HG02870 (cell line): ENCODE measurements at regions not wholly inside any gene's neighbourhood (a gene's known extent, or its start where the extent isn't known, plus 50 kb on each side); places are given as distances from the start of the nearest gene placed in this dataset.

Source experiments
- ATAC-seq: cut with Tn5 transposase; IDR thresholded peaks from one replicate; pipeline ENCODE4 v1.9.1; 2021; ENCODE audit warnings: mild to moderate bottlenecking, moderate library complexity; ENCODE audit not compliant: unreplicated experiment

DNA sequence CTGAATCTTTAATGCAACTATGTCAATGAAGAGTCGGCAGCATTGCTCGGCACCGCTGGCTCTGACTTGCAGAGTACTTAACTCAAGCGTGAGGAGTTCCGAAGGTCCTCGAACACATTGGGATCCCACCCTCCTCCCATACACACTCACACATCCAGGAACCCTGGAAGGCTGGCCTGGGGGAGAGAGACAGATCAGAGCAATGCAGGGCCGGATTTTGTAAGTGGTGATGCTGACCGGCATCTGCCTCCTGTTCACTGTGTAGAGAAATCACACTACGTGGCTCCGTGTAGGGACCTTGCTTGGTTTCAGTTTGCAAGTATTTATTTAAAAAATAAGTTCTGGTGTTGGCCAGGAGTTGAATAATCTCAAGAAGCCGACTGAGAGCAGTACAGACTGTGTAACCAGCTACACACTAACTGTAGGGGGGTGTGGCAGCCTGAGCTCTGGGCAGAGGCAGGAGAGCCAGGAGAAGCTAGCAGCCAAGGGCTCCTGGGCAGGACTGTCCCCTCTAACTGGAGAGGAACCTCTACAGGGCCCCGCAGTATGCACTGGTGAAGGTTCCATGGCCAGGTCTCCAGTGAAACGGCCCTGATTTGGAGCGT, 190.2 kb upstream of the TNRC6C start:
- ATAC-seq = no peak

DNA sequence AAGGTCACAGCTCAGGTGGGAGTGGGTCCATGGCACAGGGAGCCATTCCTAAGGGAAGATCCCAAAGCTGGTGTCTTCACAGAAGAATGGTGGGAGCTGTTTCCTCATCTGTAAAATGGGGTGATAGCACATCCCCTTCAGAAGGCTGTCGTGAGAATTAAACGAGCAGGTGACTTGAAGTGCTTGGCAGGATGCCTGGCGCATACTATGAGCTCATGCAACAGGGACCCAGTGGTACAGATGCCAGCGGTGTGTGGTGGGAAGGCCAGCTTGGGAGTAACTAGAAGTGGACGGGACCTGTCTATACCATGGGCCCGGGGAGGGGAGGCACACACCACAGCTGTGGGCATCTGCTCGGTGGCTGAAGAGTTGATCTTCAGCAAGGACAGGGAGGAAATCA, 189.3 kb upstream of the TNRC6C start:
- no peak for ATAC-seq

DNA sequence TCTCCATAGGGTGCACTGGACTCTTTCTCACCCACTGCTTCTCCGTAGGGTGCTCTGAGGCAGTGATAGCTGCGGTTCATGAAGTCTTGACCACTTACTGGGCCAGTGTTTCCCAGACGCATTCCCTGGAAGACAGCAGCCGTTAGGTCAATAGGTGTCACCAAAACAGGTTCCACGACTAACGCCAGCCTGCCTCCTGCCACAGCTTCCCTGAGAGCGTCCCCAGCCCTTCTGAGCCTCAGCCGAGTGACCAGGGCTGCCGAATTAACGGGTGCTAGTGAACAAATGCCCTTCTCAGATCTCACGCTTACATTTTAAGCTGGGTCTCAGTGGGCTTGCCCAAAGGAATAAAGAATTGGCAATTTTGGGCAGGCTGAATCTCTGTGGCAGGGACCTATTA, 188.7 kb upstream of the TNRC6C start:
- no peak for ATAC-seq

DNA sequence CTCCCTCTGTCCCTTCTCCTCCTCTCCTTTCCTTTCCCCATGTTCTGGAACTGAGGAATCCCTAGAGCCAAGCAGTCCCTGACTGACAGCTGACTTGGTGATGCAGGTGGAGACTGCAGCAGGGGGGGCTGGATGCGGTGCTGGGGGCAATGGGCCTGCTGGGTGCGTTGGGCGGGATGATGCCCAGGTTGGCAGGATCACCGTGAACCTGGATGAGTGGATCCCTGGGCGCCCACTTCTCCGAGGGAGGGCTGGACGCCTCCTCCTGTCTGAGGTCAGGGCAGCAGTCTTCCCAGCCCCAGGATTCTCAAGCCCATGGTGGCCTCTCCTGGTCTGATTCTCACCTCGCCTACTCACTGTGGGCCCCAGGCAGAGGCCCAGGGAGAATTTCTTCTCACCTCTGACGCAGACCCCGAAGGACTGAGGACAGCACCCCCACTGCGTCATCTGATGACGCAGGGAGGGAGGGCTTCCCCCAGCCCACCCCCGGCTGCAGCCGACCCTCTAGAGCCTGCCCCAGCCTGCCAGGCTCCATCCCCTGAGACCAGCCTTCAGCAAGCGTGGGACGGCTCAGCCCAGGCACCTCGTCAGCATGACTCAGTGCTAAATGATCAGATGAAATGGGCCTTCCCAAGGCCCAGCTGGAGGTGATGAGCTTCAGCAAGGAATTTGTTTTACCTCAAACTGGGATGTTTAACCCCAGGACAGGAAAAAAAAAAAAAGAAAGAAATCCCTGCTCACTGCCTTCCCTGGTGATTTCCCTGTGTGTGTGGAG, 188.0 kb upstream of the TNRC6C start:
- no peak for ATAC-seq

DNA sequence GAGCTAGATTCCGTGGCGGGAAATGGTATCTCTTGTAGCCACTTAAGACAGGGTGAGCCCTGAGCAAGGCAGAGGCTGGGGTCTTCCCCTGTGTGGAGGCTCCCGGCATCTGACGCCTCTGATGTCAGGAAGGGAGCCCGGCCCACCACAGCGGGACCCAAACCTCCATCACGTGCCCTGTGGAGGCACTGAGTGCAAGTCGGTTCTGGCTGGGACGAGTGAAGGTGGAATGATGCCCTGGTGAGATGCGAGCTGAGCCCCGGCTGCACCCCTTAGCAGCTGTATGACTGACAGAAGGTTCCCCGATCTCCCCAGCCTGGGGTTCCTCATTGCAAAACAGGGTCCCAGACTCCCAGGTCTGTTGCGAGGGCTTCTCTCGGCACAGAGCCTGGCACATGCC, 187.4 kb upstream of the TNRC6C start:
- ATAC-seq = no peak

DNA sequence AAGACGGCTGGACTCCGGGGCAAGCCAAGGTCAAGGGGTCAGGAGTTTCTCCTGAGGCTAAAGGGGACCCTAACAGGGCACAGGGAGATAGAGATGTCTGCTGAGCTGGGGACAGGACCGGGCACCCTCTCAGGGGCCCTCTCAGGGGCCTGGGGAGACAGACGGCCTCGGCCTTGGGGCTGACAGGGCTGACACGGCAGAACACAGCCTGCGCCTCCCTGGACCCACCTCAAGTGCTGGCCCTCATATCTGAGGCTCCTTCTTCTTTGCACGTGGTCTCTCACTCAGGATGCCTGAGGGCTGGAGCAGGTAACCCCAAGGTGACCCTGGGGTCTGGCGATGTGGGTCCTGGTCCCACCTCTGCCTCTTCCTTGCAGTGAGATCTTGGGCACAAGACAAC, 186.9 kb upstream of the TNRC6C start:
- no peak for ATAC-seq

DNA sequence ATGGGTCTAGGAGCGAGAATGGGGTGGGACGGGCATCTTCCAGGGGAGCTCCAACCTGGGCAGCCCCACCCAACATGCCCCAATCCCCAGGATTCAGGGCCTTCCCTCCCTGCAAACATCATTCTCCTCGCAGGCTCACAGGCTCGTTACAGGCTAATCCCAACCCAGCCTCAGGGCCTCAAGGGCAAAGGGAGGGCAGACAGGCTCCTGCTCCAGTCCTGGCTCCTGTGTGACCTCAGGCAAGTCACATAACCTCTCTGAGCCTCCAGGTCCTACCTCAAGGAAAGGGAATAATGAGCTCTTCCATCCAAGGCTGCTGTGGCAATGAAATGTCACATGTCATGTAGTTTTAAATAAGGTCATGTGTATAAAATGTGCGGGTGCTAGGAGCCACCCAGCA, 186.5 kb upstream of the TNRC6C start:
- ATAC-seq = no peak

DNA sequence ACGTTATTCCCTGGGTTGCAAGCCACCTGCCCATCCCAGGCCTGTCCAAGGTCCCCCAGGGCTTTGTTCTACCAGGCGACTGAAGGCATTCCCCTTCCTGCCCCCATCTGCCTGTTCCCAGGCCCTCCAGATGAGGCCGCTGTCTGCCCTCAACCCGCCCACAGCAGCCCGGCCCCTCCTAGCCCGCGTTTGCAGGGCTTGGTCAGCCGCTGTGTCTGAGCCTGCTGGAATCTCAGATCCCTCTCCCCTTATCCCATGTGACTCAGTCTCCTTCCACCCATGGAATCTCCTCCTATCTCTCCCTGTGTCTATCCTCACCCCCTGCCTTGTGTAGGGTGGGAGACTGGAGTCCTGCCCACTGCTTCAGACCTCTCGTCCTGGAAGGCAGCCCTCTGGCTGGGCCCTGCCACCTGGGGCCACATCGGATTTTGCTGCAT, 186.0 kb upstream of the TNRC6C start:
- no peak for ATAC-seq

DNA sequence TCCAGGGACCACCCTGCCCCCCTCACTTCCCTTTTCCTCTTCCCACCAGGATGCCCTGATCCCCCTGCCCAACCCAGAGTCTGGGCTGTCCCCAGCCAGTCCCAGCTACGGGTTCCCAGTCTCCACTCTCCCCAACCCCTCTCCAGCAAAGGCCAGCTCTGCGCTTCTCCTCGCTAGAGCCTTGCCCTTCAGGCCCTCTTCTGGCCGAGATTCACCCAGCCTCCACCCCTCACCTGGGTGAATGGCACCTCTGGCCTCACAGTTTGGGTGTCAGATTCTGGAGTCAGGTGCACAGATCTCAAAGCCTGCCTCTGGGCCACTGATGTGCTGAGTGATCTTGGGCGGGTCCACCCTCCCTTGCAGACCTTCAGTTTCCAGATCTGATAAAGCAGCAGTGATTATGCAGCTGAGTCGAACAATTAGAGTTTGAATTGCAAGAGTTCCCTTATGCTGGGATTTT, 185.6 kb upstream of the TNRC6C start:
- no peak for ATAC-seq

DNA sequence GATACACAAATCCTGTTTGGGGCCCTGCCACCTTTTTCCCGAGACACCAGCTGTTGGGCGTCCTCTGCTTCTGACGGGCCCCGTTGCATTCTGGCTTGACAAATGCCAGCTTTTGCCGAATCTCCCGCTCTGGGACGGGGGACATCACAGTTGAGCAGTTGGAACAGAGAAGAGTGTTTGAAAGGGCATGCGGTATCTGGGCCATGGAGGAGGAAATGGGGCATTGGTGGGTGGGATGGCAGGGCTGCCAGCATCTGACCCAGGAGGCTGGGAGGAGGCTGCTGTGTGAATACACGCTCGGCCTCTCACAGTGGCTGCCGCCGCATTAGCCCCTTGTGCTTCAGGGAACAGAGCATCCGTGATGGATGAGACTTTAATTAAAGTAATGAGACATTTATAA, 184.3 kb upstream of the TNRC6C start:
- ATAC-seq = no peak

DNA sequence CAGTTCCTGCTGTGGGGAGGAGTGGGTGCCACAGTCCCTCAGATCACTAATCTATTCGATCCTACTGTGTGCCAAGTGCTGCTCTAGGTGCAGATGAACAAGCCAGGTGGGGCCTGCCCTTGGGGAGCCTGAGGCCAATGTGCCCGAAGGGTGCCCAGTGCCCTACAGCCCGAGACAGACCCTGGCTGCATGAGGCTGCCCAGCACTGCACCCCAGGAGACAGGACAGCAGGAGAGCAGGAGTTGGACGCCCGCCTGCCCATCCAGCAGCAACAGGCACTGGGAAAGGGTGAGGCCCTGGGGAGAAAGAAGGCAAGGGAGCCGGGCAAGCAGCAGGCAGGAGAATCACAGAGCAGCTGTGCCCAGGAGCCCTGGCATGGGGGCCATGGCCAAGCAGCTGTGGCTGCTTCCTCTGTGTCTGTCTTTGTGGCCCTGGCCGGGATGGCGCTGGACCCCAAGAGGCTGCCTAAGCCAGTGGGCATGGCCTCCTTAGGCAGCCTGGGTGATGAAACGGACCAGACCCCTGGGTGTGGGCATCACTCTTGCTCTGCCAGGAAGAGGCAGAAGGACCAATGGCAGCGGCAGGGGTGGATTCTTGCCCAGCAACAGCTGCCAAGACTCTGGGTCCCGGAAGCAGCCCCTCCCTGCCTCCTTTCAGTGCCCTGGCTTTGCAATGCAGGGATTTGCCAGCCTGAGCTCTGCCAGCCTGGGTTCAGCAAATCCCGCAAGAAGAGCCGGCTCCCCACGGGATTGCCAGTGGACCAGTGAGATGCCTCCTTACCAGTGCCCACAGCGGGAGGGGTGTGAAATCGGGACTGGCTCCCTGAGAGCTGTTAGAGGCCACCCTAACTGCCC, 179.6 kb upstream of the TNRC6C start:
- no peak for ATAC-seq

DNA sequence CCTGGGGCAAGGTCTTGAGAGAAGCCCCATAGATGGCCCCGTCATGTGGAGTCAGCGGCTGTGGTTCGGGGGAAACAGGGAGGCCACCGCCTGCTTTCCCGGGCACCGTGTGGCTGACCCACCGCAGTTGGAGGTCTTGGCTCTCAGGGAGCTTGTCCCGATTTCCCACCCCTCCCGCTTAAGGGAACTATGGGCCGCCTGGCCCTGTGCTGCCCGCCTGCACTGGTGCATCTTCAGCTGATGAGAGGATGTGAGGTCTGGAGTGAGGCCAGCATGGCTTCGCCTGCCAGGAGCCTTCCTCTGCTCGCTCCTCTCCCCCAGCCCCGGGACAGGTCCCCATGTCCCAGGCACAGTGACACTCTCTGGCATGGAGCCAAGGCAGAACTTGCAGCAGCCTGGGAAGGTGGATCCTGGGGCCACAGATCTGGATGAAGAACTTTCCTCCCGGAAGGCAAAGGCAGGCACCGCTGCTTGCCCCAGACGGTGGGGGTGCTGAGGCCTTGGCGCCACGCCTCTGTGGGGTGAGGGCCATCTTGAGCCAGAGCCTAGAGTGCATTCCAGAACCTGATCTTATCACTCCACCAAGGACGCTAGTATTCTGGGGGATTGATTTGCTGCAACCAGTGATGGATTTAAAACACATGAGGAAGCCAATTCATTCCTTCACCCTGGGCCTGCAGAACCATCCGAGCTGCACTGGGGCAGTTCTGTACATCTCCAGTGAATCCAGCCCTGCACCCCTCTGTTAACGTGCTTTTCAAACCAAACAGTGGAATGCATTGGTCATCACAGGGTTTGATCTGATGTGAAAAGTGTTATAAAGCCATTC, 178.6 kb upstream of the TNRC6C start:
- ATAC-seq = no peak

DNA sequence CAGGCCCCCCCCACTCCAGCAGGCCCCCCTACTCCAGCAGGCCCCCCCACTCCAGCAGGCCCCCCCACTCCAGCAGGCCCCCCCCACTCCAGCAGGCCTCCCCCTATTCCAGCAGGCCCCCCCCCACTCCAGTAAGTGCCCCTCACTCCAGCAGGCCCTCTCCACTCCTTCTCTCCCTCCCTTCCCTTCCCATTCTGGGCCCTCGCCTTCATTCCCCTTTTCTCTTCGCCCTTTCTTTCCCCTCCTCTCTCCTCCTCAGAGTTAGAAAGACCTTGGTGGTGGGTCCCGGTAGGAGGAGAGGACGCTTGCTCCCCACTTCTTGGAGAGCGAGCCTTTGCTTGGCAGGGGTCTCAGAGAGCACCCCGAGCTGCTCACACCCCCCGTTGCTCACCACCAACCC, 177.0 kb upstream of the TNRC6C start:
- ATAC-seq = no peak

DNA sequence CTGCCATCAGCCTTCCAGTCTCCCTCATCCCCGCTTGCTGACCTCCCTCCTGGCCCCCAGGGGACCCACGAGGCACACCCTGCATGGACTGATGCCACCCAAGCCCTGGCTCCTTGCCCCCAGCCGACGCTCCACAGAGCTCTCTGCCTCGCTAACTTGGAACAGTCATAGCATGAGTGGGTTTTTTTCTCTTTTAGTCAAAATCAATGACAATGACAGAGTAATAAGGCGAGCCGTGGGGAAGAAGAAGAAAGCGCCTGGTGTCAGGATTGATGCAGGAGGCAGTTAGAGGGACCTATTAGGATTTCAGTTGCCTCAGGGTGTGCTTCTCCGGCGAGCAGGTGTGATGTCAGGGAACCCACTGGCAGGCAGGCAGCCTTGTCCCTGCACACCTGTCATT, 176.3 kb upstream of the TNRC6C start:
- ATAC-seq = no peak

DNA sequence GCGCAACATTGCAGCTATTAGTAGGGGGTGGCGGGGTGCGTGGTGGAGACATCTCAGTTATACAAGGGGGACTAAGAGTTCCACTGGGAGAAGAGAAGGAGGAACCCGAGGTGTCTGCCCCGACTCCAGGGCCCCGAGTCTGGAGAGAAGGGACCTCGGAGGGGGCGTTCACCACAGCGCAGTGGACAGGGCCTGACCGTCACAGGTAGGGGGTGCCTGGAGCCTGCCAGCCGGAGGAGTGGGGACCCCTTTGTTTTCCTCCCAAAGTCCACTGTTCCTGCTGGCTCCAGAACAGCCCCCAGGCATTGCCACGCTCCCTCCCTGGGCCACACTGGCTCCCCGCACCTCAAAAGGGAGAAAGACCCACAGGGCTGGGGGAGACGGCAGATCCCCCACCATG, 175.9 kb upstream of the TNRC6C start:
- ATAC-seq = no peak

DNA sequence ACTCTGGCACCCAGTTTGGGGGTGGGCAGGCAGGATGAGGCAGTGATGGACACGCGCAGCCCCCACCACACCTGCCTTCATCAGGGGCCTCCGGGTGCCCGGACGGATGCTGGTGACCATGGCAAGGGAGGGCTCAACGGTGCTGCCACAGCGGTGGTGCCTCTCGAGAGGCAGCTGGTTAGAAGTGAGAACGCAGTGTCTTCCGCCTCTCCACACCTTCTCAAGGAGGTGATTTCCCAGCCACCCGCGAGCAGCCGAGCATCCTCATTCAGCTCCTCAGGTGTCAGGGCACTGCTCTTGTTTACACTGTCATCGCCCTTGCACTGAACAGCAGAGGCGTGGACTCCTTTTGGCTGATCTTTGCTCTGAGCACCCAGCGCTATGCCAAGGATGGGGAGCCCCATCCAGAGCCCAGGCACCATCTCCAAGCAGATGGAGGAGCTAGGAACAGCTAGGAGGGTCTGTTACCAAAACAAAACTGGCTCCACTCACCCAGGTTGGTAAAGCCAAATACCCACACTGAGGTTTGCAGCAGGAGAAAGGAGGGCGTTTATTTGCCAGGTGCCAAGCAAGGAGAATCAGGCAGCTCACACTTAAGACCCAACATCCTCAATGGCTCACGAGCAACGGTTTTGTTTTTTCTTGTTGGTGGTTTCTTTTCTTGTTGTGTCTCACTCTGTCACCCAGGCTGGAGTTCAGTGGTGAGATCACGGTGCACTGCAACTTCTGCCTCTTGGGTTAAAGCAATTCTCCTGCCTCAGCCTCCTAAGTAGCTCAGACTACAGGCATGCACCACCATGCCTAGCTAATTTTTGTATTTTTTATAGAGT, 174.3 kb upstream of the TNRC6C start:
- ATAC-seq = no peak

DNA sequence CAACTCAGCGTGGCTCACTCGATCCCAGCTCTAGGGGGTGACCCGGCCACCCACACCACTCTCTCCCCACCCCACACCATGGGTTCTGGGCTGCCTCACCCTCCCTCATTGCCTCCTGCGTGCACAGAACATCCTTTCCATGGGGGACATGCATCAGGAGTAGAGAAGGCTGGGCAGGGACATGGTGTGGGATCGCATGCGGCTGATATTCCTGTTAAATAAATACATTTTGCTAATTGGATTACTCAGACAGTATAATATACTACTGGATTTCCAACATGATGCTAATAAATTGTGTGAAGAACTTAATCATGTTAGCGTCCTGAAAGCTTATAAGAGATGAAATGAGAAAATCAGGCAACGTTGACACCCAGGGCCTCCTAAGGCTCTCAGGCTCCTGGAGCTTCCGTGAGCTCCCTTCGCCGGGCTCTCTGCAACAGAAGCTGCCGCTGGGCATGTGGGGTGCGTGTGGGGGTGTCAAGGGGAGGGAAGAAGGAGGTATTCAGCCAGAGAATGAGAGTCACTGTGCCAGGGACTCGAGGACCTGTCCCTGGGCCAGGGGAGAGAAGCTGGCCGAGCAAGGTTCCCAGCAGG, 173.1 kb upstream of the TNRC6C start:
- ATAC-seq = no peak

DNA sequence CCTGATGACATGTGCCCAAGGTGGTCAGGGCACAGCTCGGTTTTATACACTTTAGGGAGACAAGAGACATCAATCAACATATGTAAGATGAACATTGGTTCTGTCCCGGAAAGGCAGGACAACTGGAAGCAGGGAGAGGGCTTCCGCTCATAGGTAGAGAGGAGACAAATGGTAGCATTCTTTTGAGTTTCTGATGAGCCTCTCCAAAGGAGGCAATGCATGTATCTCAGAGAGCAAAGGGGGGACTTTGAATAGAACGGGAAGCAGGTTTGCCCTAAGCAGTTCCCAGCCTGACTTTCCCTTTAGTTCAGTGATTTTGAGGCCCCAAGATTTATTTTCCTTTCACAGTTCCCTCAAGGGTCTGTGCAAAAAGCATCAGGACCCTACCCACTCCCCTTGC, 172.4 kb upstream of the TNRC6C start:
- no peak for ATAC-seq

DNA sequence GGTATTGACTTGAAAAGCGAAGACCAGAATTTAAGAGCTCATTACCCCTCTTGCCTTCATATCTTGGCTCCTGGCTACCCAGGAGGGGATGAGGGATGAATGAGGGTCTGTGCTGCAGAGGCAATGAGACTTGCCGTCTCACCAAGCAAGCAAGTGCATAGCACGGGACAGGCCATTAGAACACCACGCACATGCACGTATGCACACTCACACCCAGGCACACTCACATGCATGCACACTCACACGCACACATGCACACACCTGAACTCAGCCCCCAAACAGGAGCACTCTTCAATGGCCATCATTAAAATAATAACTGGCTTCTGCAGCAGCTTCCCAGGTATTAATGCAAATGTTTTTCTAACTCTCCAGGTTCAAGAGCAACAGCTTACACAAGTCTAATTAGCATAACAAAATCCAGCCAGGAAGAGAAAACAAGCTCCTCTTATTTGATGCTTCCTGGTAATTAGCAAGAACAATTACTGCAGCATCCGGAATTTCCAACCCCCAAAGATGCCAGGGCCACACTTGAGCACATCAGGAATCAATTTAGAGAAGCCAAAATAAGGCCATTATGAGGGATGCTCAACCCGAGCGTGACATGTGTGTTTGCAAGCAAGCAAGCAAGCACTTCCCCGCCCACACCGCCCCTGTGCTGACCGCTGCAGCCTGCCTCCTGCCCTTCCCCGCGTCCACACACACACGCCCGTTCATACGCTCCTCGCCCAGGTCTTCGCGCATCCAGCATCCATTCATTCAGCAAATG, 171.6 kb upstream of the TNRC6C start:
- no peak for ATAC-seq
